GM18511 (cell line): ENCODE measurements at regions not wholly inside any gene's neighbourhood (a gene's known extent, or its start where the extent isn't known, plus 50 kb on each side); places are given as distances from the start of the nearest gene placed in this dataset.
"Not testable (repeated sequence)": the region's sequence is repeated elsewhere in the genome, so short reads cannot be mapped to it uniquely, and the experiment has no call there.

Experiments
- ATAC-seq: cut with Tn5 transposase; IDR thresholded peaks from one replicate; pipeline ENCODE4 v1.9.1; 2021; ENCODE audit warnings: mild to moderate bottlenecking, moderate library complexity; ENCODE audit not compliant: unreplicated experiment

DNA sequence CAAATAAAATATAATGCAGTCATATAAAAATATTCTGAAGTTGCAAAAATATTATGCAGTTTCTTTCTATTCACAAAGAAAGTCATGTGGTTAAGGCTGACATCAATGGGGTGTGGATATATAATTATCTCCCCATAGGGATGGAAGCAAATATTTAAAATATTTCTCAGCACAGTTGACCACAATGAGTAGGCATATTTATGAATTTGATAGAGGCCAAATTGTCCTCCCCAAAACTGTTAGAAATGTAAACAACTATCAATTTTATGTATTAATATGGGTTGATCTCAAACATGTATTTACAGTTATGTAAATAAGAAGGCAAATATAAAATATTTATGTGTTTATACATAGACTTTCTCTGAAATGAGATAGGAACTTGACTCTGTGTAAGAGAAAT is 246.0 kb upstream of the CBLB start:
- ATAC-seq: no peak

DNA sequence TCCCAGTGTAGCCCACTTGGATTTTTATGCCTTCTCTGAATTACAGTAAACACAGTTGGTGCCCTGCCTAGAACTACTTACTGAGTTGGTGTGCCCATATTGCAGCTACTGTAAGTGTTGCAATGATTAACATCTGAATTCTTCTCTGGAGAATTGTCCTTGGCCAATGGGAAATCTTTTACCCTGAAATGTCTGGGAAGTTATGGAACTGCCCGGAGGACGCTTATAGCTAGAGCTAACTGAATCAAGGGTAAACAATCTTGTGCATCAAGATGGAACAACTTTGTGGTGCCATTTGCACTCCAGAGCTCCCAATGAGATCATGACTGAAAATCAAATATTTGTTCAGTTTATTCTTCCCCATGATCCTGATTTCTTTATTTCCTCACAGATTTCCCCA is 246.7 kb upstream of the CBLB start:
- ATAC-seq: no peak

DNA sequence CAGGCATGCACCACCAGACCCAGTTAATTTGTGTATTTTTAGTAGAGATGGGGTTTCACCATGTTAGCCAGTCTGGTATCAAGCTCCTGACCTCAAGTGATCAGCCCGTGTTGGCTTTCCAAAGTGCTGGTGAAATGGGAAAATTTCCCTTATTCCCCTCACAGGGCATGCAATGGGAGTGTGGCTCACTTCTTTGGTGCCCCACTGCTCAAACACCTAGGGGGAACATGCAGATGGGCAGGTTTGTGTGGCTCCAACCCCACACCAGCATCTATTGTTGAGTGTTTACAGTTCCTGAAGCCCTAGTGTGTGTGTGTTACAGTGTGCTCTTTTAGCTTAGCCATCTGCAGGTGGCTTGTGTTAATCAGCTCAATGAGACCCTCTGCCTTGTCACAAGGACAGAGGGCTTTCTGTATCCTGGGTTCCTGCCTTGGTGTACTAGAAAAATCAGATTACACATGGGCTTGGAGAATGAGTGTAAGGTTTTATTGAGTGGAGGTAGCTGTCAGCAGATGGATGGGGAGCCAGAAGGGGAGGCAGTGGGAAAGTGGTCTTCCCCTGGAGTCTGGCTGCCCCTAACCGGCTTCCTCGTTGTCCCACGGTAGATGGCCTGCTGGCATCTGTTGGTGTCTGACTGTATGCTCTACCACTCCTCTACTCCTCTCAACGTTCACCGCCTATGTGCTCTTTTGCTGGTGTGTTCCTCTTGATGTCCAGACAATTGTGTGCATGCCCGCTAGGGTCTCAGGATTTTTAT is 248.1 kb upstream of the CBLB start:
- ATAC-seq: no peak

DNA sequence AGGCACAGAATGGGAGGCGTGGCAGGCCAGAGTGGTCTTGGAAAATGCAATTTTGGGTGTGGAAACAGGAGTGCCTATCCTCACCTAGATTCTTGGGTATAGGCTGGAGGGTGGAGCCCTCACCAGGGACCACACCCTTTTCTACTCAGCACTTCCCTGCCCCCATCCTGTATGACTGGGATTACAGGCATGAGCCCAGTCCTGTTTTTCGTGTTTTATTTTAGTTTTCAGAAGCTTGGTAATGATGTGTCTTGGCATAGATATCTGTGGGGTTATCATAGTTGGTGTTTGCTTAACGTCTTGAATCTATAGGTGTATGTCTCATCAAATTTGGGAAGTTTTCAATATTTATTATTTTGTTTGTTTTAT is 248.7 kb upstream of the CBLB start:
- no peak for ATAC-seq

DNA sequence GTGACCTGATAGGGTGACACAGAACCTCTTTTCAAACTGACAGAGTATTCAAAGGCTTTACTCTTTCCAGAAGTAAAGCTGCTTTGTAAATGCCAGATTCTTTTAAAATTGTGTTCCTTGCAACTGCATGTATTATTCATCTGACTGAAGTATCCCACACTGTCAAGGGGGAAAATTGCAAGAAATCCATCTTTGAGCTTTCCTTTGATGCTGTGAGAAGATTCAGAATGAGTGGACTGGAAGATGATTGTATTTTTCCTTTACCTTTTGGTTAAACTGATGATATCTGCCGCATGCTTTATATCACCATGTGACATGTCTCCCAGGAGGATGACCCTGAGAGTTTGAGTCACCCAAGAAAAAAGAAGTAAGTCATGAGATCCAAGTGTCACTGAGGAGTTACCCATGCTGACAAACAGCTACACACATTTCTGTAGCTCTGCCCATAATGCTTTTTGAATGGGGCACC is 250.8 kb upstream of the CBLB start:
- ATAC-seq: no peak

DNA sequence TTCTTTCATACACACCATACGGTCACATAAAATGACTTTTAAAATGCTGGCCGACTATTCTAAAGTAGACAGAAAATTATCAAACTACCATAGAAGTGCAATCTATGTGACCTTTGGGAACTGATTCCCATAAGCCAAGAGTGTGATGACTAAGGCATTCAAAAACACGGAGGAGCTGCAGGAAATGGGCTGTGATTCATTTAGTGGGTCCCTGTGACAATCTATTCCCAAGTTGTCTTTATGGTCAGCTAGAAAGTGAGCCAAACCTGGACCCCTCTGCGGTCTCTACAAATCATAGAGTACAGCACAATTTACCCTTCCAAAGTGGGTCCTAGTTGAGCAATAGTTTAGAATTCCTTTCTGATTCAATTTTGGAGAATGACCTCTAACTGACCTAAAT is 251.5 kb upstream of the CBLB start:
- ATAC-seq: no peak

DNA sequence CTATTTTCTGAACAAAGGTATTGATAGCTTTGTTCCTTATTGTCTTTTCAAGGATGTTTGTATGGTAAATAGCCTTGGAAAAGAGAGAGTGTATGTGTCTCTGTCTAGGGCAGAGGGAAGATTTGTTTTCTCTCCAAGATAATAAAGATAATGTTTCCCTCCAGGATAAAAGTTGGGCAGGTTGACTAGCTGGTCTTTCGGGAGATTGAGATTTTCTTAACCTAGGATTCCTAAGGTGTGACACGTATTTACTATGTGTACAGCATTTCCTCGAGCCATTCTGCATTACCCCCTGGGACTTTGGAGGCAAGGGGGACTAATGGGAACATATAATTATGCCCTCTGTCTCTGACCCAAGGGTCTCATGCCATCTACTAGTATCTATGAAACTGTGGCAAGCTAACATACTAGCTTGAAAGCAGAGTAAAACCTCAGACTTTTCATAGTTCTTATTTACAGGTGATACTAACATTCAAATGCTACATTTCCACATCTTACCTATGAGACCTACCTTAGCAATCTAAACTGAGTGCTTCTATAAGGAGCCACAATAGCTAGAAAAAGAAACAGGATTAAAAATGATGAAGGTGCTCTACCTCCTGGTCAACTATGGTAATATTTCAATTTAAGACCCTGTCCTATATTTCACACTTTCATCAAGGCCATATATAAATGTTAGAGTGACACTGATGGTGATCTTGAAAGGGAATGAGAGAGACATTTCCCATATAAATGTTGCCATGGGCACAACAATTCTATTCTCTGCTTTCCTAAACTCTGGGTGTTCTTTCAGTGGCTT is 252.9 kb upstream of the CBLB start:
- ATAC-seq: no peak

DNA sequence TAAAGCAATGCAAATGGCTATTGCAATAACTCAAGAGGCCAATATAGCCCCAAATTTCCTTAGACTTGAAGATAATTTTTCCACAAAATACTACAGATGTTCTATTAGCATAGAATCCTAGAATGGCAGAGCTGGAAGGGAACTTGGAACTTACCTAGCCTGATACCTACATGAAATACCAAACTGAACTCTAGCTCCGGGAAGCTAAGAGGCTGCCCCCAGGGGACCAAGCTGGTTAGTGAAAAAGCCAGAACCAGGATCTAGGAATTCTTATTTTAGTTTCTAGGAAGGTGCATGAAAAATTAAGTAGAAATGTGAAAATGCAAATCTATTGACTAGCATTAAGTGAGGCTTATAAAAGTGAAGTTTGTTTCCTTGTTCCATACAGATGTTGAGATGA is 256.0 kb upstream of the CBLB start:
- no peak for ATAC-seq

DNA sequence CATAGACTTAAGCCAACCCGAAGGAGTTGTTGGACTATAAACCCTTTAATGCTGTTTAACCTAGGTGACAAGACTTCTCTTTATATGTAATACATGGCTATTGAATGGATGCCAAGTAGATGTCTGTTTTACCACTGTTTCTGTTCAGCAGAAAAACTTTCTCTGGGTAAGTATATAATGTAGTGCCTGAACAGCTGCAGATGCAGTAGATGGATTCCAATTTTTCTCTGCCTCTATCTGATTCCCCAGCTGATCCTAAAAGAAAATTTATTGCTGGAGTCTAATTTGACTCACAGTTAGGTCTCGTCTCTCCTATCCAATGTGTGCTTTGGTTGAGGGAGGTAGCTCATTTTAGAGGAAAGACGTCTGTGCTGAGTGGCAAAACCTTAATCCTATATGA is 256.5 kb upstream of the CBLB start:
- ATAC-seq: no peak

DNA sequence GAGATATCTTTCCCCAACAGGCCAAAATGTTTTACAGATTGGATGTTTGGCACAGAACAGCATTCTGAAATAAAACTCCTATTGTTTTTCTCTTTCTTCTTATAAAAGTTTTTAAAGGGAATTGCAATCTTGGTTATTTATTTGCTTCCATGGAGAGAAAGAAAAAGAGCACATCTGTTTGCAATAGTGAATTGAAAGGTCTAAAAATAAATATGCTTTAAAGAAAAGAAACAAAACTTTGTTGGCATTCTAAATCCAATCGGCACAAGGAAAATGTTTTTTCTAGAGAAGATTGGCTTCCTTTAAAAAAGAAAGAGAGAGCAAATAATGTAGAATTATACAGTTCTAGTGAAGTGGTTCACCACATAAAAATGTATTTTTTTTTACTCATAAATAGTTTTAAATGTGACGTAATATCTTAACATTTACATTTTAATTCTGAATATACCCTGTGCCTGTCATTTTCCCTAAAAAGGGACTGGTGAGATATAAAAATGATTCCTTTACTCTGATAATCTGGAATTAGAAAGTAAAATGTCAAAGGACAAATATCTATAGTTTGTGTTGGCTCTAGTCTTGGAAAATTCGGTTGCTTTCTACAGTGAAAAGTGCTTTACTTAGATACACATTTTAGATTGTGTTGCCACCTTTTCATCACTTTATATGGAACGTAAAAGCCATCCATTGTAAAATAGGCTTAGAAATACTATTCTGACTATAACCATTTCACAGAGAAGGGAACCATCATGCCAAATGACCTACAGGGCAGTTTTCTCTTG is 257.4 kb upstream of the CBLB start:
- ATAC-seq: no peak

DNA sequence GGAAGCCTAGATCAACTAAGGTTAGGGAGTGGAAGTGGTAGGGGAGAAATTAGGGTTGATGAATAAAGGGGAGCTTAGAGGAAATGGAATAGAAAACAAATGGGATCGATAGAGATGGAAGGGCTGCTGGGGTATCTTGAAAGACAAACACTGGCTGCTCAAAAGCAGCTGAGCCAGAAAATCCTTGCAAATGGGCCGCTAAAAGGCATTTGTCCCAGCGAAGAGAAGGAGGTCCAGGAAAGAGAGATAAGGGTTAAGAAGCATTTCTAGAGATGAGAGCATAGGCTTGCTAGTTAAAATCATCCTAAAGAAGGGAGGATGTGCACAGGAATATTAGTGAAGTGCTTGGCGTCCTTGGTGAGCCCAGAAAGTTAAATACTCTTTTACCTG is 258.0 kb upstream of the CBLB start:
- no peak for ATAC-seq

DNA sequence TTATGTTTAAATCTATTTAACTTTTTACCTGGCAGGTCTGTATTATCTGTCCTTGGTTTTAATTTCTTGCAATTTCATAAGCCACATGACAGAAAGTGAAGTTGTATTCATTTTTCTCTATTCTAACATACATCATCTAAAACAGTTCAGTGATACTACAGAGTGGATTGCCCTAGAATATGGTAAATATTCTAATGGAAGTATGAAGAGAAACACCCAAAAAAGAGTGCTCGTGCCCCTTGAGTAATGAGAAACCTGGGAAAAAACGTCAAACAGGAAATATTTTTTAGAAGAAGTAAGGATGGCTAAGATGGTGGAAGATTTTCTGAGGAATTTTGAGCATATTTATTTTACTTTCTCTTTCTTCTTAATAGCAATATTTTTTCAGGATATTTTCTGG is 261.1 kb upstream of the CBLB start:
- no peak for ATAC-seq

DNA sequence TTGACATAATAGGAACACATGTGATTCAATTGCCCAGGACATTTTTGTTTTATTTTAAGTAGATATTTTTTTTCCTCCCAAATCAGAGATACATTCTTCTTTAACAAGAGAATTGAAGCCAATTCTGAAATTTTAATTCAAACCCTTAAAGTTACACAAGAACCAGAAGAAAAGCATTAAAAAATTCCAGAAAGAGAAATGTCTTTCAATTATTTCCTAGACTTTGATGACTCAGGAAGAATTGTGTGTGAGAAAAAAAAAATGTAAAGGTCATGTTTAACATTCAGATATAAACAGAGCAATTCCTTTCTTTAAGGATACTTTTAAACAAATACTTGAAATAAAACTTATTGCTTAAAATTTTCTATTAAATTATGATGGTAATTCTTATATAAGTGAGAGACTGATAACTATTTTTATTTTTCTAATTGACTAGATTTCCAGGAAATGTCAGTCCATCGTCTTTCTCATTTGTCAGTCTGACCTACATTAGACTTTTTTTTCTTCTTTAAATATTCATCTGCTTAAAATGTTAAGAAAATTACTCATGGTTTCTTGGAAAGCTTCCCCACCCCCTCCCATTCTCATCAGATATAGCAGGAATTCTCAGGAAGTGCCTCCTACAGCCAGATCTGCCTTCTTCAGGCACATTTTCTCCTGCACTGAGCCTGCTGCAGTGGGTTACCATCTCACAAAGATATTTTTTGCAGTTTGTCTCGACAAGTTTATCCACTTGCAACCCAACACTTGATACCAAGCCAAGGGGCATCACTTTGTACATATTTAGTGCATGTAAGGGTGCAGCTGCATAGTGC is 261.8 kb upstream of the CBLB start:
- no peak for ATAC-seq

DNA sequence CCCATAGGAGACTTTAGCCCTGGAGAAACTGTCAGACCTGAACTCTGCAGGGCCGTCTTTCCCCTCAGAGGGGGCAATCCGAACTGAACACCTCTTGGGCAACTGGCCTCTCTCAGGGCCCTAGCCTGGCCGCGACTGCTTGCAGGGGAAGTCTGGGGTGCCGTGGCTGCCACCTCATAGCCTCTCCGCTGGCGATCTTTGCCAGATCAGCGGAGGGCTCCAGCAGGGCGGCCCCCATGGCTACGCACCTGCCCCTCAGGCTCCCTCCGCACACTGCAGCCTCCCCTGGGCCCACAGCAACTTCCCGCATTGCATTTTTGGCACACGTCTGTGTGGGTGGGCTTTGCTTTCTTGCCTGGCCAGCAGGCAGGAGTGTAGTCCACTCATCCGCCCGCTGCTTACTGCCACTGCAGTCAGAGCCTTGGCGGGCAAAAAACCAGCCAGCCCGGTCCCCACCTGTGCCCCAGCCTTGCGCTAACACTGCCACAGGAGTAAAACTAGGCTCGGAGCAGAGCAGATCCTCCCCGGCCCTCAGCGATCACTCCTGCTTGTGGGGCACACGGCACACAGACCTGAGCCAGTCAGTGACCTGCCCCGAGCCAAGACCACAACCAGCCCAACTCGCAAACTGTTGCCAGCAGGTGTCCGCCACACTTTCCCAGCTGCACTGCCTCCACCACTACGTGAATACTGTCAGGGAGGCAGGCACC is 266.8 kb upstream of the CBLB start:
- ATAC-seq: no peak

DNA sequence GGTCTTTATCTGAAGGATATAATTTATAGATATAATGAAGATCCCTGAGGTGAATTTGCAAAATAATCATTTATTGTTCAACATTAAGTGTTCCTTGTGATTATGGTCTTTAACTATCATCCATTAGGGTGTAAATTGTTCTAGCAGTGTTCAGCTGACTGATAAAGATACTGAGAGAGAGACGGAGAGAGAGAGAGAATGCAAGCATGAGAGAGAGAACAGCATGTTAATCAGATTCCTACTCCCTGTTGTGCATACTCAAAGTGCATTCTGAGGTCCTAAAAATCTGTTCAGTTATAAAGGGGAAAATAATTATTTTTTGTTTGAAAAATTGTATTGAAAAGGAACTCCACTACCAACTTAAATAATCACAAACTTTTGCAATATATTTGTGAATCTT is 271.0 kb upstream of the CBLB start:
- no peak for ATAC-seq

DNA sequence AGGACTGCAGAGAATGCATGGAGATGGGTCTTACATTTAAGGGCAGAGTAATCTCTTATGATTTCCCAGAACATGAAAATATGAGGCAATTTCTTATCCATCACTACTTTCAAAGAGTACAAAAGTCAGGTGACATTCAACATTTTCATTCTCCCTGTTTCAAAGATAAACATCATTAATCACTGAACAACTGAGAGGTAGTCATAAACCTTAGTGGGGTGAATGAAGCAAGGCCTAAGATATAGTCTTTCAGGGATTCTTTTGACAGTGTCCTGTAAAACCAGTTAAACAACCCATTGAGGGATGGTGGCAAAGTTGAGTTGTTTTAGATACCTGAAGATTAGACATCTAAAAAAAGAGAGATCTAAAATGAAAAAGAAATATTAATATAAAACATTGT is 271.6 kb upstream of the CBLB start:
- ATAC-seq: no peak

DNA sequence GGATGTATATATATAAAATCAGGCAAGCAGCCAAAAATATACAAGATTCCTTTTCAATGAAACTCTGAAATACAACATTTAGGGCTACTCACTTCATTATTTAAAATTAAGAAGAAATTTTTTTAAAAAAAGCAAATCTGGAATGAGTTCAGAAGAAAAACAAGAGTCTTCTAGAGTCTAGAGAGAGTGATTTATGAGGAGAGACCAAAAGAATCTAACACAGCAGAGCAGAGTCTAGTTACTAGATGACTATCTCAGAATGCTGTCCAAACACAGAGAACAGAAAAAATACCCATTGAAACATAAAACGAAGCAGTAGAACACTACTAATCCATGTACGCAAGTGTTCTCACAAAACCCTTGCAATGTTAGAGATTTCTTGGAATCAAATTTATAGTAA is 275.2 kb upstream of the CBLB start:
- no peak for ATAC-seq

DNA sequence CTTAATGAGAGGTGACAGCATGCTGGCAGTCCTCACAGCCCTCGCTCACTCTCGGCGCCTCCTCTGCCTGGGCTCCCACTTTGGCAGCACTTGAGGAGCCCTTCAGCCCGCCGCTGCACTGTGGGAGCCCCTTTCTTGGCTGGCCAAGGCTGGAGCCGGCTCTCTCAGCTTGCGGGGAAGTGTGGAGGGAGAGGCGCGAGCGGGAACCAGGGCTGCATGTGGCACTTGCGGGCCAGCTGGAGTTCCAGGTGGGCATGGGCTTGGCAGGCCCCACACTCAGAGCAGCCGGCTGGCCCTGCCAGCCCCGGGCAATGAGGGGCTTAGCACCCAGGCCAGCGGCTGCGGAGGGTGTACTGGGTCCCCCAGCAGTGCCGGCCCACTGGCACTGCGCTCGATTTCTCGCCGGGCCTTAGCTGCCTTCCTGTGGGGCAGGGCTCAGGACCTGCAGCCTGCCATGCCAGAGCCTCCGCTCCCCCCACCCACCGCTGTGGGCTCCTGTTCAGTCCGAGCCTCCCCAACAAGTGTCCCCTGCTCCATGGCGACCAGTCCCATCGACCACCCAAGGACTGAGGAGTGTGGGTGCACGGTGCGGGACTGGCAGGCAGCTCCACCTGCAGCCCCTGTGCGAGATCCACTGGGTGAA is 279.7 kb upstream of the CBLB start:
- not testable (repeated sequence) for ATAC-seq

DNA sequence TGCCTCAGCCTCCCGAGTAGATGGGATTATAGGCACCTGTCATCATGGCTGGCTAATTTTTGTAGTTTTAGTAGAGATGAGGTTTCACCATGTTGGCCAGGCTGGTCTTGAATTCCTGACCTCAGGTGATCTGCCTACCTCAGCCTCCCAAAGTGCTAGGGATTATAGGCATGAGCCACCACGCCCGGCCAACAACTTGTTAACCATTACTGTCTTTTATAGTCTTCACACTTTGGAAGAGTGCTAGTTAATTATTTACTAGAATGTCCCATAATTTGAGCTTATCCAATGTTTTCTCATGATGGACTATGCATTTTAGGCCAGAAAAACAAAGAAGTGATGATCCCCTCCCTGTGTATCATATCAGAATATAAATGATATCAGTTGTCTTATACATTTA is 288.6 kb upstream of the CBLB start:
- no peak for ATAC-seq

DNA sequence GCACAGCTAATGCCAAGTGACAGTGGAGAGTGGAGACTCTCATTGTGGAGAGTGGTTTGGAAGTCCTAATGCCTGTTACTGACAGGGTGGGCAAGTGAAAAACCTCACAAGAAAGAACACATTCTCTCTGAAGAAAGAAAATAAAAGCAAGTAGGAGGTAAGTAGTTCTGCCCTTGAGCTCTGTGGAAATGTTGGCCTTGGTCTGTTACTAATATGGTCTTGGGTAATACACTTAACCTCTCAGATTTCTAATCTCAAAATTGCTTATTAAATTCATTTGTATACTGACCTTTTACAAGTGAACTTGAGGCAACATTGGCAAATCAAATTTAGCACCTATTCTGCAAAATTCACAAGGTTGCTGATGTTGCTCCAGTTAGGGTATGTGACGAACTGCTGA is 291.6 kb upstream of the CBLB start:
- ATAC-seq: no peak
